ENCODE measurements at regions not wholly inside any gene's neighbourhood (a gene's known extent, or its start where the extent isn't known, plus 50 kb on each side); places are given as distances from the start of the nearest gene placed in this dataset.

GRCh38 chrX:149992918-149993317 lies 54.6 kb upstream of the EOLA2 start:
- no peak for DNase-seq (ENCODE audit: low read depth in 1 of 2, low spot score in 1 of 2)

DNA sequence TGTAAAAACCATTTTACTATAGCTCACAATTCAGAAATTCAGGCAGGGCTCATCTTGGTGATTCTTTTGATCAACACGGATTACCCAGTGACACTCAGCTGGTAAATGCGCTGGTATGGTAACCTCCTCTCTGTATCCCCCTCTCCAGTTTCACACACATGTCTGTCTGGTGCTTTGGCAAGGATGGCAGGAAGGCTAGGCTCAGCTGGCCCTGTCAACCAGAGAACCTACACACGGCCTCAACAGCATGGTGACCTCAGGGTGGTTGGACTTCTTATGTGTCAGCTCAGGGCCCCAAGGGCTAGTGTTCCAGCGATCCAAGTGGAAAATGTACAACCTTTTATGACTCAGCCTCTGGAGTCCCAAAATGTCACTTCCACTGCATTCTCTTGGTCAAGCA lies 55.7 kb upstream of the EOLA2 start:
- no peak for DNase-seq (ENCODE audit: low read depth in 1 of 2, low spot score in 1 of 2)

- no peak for DNase-seq (ENCODE audit: low read depth in 1 of 2, low spot score in 1 of 2)
These were observed 58.2 kb upstream of the EOLA2 start for GRCh38 chrX:149996515-149996914.

DNA sequence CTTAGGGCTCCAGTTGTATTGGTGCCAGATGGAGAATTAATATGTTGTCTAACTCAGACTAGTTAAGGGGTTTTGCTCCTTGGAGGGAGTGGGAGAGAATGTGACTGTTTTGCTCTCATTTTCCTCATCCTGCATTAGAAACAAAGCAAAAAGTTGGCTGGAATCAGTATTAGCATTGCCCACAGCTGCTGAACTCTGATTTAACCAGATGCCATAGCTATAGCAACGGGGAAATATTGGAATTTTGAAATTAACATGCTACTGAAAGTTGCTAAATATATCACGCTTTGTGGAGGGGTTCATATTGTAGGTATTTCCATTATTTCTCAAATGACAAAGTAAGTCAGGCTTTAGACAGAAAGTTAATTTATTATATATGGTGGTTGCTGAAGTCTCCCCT lies 66.7 kb upstream of the EOLA2 start:
- DNase-seq (ENCODE audit: low read depth in 1 of 2, low spot score in 1 of 2): no peak

- no peak for DNase-seq (ENCODE audit: low read depth in 1 of 2, low spot score in 1 of 2)
These were observed 69.1 kb upstream of the EOLA2 start for GRCh38 chrX:150007356-150007755.

GRCh38 chrX:150012647-150013381 lies 74.5 kb upstream of the EOLA2 start:
- DNase-seq (ENCODE audit: low read depth in 1 of 2, low spot score in 1 of 2): no peak

DNA sequence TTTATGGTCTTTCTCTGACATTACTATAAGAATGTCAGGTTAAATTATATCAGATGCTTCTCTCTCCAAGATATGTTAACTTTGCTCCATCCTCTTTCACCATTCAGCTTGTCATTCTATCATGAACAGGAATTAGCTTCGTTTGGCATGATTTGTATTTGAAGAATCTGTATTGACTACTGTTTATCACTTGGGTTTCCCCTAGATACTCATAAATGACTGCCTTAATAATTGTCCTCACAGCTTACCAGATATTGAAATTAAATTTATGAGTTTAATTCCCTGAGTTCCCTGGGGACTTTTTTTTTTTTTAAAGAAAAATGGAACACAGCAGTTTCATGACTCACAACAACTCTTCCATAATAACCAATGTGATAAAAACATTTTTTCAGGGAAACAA lies 76.2 kb upstream of the EOLA2 start:
- no peak for DNase-seq (ENCODE audit: low read depth in 1 of 2, low spot score in 1 of 2)

DNA sequence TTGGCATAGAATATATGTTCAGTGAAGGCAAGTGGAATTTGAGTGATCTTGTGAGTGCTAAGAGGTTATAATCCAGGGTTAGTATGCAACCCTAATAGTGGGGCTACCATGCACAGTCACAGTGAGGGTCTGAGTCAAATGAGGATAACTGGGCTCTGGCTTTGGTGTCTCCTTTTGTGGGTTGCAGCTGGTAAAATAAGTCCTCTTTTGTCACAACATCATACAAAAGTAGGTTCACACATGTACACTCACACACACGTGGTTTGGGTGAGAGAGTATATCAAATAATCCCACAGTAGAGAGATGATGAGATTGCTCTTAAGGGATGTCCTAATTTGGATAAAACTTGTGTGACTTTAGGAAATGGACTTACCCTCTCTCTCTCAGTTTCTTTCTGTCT lies 79.6 kb upstream of the EOLA2 start:
- no peak for DNase-seq (ENCODE audit: low read depth in 1 of 2, low spot score in 1 of 2)

DNA sequence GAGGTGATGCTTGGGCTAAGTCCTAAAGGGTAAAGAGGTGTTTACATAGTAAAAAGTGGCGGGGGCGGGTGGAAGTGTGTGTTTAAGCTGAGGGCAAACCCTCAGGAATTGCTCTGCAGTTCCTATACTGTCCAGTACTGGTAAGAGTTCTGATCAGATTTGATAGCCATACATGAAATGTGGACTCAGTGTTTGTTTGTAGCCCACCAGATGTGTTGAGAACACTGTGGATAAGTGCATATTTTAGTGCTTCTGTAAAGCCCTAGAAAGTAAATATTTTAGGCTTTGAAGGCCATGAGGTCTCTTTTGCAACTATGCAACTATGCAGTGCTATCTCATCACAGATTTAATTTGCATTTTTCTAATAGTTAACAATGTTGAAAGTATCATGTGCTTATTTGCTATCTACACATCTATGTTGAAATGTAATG lies 80.7 kb upstream of the EOLA2 start:
- no peak for DNase-seq (ENCODE audit: low read depth in 1 of 2, low spot score in 1 of 2)

GRCh38 chrX:150028692-150029091 lies 90.4 kb upstream of the EOLA2 start:
- no peak for DNase-seq (ENCODE audit: low read depth in 1 of 2, low spot score in 1 of 2)

- no peak for DNase-seq (ENCODE audit: low read depth in 1 of 2, low spot score in 1 of 2)
These were observed 94.5 kb upstream of the EOLA2 start for GRCh38 chrX:150032742-150033141.

DNA sequence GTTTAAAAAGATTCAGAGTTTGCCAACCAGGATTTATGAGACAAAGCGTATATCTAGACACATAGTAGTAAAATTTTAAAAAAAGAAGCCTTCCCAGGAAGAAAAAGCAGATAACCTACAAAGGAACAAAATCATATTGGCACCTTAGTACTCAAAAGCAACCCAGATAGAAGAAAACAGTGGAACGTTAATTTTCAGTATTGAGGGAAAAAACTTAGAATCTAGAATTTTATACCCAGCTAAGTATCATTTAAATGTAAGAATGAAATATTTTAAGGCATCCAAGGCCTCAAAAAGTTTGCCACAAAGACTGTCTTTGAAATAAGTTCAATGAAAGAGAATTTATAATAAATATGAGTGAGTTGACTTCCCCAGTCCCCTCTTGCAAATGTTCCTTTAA lies 96.5 kb upstream of the EOLA2 start:
- no peak for DNase-seq (ENCODE audit: low read depth in 1 of 2, low spot score in 1 of 2)

- no peak for DNase-seq (ENCODE audit: low read depth in 1 of 2, low spot score in 1 of 2)
These were observed 97.2 kb upstream of the EOLA2 start for GRCh38 chrX:150035531-150035930.

- DNase-seq (ENCODE audit: low read depth in 1 of 2, low spot score in 1 of 2): no peak
These were observed 97.9 kb upstream of the EOLA2 start for GRCh38 chrX:150036181-150036580.

- DNase-seq (ENCODE audit: low read depth in 1 of 2, low spot score in 1 of 2): no peak
These were observed 98.3 kb upstream of the EOLA2 start for GRCh38 chrX:150036641-150037040.

DNA sequence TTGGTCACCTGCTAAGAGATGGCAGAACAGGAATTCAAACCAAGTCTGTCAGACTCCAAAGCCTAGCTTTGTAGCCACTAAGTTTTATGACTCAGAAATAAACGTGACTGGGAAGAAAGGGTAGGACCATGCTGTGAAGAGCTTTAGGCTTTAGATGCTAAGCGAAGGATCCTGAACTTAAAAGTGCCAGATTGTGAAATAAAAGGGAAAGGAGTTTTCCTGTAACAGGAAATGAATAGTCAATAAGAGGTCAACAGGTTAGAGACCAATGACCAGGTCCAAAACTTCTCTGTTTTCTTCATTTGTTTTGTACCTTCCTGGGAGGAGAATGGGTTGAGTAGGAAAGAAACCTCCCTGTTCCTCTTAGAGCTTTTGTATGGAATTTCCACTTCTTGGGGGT lies 98.8 kb upstream of the EOLA2 start:
- DNase-seq (ENCODE audit: low read depth in 1 of 2, low spot score in 1 of 2): no peak

DNA sequence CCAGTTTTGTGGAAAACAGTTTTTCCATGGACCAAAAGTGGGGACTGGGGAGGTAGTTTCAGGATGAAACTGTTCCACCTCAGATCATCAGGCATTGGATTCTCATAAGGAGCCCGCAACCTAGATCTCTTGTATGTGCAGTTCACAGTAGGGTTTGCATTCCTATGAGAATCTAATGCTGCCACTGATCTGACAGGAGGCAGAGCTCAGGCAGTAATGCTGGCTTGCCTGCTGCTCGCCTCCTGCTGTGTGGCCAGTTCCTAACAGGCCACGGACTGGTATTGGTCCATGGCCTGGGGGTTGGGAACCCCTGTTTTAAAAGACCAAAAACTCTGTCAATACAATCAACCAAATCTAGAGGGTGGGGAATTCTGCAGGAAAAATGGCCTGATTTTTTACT lies 100.0 kb upstream of the EOLA2 start:
- DNase-seq (ENCODE audit: low read depth in 1 of 2, low spot score in 1 of 2): no peak

- no peak for DNase-seq (ENCODE audit: low read depth in 1 of 2, low spot score in 1 of 2)
These were observed 100.8 kb upstream of the EOLA2 start for GRCh38 chrX:150038986-150039599.

DNA sequence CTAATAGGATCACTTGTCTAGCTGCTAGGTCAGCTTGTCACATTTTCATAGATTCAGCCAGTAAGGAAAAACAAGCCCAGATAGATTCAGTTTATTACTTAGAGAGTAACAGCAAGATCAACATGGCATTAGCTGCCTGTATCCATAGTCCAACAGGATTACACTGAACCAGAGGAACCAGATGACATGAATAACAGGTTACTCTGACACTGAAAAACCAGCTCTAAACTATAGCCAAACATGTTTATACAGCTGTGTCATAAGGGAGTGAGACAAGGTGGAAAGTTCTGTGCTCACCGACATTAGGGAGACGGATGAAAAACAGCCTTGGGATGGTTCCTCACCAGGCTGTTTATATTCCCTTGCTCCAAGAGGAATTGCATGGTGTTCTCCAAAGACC lies 102.9 kb upstream of the EOLA2 start:
- no peak for DNase-seq (ENCODE audit: low read depth in 1 of 2, low spot score in 1 of 2)

DNA sequence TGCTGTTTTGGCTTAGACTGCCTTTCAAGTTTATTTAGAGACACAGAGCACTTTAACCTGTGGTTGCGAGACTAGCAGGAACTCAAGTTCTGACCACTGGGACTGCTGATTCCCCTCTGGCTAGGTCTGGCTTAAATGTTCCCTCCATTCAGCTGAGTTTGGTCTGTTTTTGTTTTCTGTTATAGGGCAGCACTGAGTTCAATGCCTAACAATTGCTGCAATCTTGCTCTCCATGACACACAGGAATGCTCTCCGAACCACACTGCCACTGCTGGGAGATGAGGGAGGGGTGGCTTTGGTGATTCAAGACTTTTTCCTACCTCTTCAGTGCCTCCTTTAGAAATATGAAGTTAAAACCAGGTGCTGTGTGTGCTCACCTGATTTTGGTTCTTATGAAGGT lies 106.3 kb upstream of the EOLA2 start:
- DNase-seq (ENCODE audit: low read depth in 1 of 2, low spot score in 1 of 2): no peak

DNA sequence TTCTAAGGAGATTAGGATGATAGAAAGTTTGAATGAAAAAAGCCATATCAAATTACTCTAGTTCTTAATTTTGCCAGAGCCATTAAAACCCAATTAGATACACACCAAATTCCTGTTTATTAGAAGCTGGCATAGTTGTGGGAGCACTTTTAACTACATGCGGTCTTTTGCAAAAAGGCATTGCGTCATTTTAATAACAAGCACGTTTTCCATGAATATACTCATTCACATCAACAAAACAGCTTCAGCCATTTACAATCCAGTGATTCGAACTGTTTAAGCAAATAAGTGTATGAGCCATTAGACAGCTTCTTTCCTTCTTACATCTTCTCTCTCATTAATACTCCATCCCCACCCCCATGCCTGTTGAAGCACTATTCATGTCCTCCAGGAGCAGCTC lies 109.5 kb upstream of the EOLA2 start:
- no peak for DNase-seq (ENCODE audit: low read depth in 1 of 2, low spot score in 1 of 2)

- no peak for DNase-seq (ENCODE audit: low read depth in 1 of 2, low spot score in 1 of 2)
These were observed 111.4 kb upstream of the EOLA2 start for GRCh38 chrX:150049647-150050046.

GRCh38 chrX:150050387-150050786 lies 112.1 kb upstream of the EOLA2 start:
- DNase-seq (ENCODE audit: low read depth in 1 of 2, low spot score in 1 of 2): no peak

All from activated T-helper 1 cell treated with anti-CD3 and anti-CD28 coated beads, Interleukin-2, amount 50 U/mL, for 16 hours (primary cell).